ENCODE measurements at regions not wholly inside any gene's neighbourhood (a gene's known extent, or its start where the extent isn't known, plus 50 kb on each side); places are given as distances from the start of the nearest gene placed in this dataset.
A peak's percentile ranks its signal among the peaks of the same experiment; 100 is the strongest.
"Not testable (repeated sequence)": the region's sequence is repeated elsewhere in the genome, so short reads cannot be mapped to it uniquely, and the experiment has no call there.

- no peak for DNase-seq (ENCODE audit: low spot score)
These were observed 258.8 kb downstream of the AHR start for GRCh38 chr7:17557251-17557671.

GRCh38 chr7:17558135-17558534, 259.7 kb downstream of the AHR start:
- no peak for DNase-seq (ENCODE audit: low spot score)

GRCh38 chr7:17558558-17559332, 260.3 kb downstream of the AHR start:
- no peak for DNase-seq (ENCODE audit: low spot score)

- no peak for DNase-seq (ENCODE audit: low spot score)
These were observed 260.9 kb downstream of the AHR start for GRCh38 chr7:17559388-17559787.

GRCh38 chr7:17560516-17560915, 262.1 kb downstream of the AHR start:
- DNase-seq (ENCODE audit: low spot score), result peak; percentile 28

GRCh38 chr7:17560966-17561365, 262.5 kb downstream of the AHR start:
- DNase-seq (ENCODE audit: low spot score), result no peak

GRCh38 chr7:17564678-17565212, 266.3 kb downstream of the AHR start:
- DNase-seq (ENCODE audit: low spot score), result no peak

GRCh38 chr7:17580141-17580540, 281.7 kb downstream of the AHR start:
- no peak for DNase-seq (ENCODE audit: low spot score)

- DNase-seq (ENCODE audit: low spot score), result no peak
These were observed 282.4 kb downstream of the AHR start for GRCh38 chr7:17580856-17581255.

GRCh38 chr7:17581301-17581700, 282.8 kb downstream of the AHR start:
- no peak for DNase-seq (ENCODE audit: low spot score)

GRCh38 chr7:17582696-17583095, 284.2 kb downstream of the AHR start:
- DNase-seq (ENCODE audit: low spot score), result not testable (repeated sequence)

GRCh38 chr7:17583786-17584185, 285.3 kb downstream of the AHR start:
- DNase-seq (ENCODE audit: low spot score), result no peak

- DNase-seq (ENCODE audit: low spot score), result no peak
These were observed 286.4 kb downstream of the AHR start for GRCh38 chr7:17584822-17585221.

- DNase-seq (ENCODE audit: low spot score), result no peak
These were observed 288.3 kb downstream of the AHR start for GRCh38 chr7:17586711-17587110.

GRCh38 chr7:17588730-17589129, 290.3 kb downstream of the AHR start:
- no peak for DNase-seq (ENCODE audit: low spot score)

GRCh38 chr7:17589671-17590070, 291.2 kb downstream of the AHR start:
- DNase-seq (ENCODE audit: low spot score), result no peak

GRCh38 chr7:17590221-17590620, 291.8 kb downstream of the AHR start:
- DNase-seq (ENCODE audit: low spot score), result no peak

GRCh38 chr7:17593819-17594419, 295.5 kb downstream of the AHR start:
- no peak for DNase-seq (ENCODE audit: low spot score)

- DNase-seq (ENCODE audit: low spot score), result no peak
These were observed 297.1 kb downstream of the AHR start for GRCh38 chr7:17595546-17595945.

GRCh38 chr7:17598305-17598704, 299.9 kb downstream of the AHR start:
- no peak for DNase-seq (ENCODE audit: low spot score)

GRCh38 chr7:17598846-17599245, 300.4 kb downstream of the AHR start:
- DNase-seq (ENCODE audit: low spot score), result no peak

GRCh38 chr7:17599733-17600339, 301.4 kb downstream of the AHR start:
- no peak for DNase-seq (ENCODE audit: low spot score)

- no peak for DNase-seq (ENCODE audit: low spot score)
These were observed 301.9 kb downstream of the AHR start for GRCh38 chr7:17600340-17600752.
